OCI-LY7 (cell line): ENCODE measurements at regions not wholly inside any gene's neighbourhood (a gene's known extent, or its start where the extent isn't known, plus 50 kb on each side); places are given as distances from the start of the nearest gene placed in this dataset.
"Not testable (repeated sequence)": the region's sequence is repeated elsewhere in the genome, so short reads cannot be mapped to it uniquely, and the experiment has no call there.

Source experiments
- BruUV-seq: library from RNA; stranded (reverse); fragments of 400-500 nt; replicated peaks from 2 replicates; lab custom pipeline; 2021; lab: Mats Ljungman, UMichigan
- CTCF ChIA-PET: fragments of 300-600 bp; sonication (Branson Sonifier 250); formaldehyde crosslinking; loops from one replicate; lab custom pipeline; 2022; ENCODE audit warnings: antibody characterized with exemption; ENCODE audit not compliant: unreplicated experiment; lab: Charles Lee
- POLR2A ChIA-PET: fragments of 300-600 bp; sonication (Branson Sonifier 250); formaldehyde crosslinking; loops from one replicate; lab custom pipeline; 2022; ENCODE audit warnings: antibody characterized with exemption; lab: Charles Lee
- DNase-seq: peaks from one replicate; pipeline ENCODE4 v3.0.0-alpha.2; 2015; ENCODE audit warnings: low spot score
- H2AFZ ChIP-seq: fragments of 200-600 bp; sonication (generic), shearing (Covaris generic); 2 replicates; pipeline ENCODE4 v1.6.1; 2014; ENCODE audit warnings: mild to moderate bottlenecking, antibody characterized with exemption, low read length, moderate library complexity
- H3K27ac ChIP-seq: fragments of 200-600 bp; sonication (generic); 2 replicates; pipeline ENCODE4 v1.5.1; 2014; ENCODE audit warnings: mixed run types, low read depth, mild to moderate bottlenecking, moderate library complexity, low read length, inconsistent platforms; ENCODE audit not compliant: poor library complexity, severe bottlenecking
- H3K36me3 ChIP-seq: fragments of 200-600 bp; sonication (generic); 2 replicates; pipeline ENCODE4 v1.6.1; 2014; ENCODE audit warnings: mild to moderate bottlenecking, antibody characterized with exemption, low read length, moderate library complexity, mixed read lengths; ENCODE audit not compliant: insufficient read depth
- H3K4me1 ChIP-seq: fragments of 200-600 bp; sonication (generic); 2 replicates; pipeline ENCODE4 v1.5.1; 2014; ENCODE audit warnings: mild to moderate bottlenecking, low read length; ENCODE audit not compliant: insufficient read depth, poor library complexity, severe bottlenecking
- H3K4me2 ChIP-seq: fragments of 200-600 bp; sonication (generic); 2 replicates; pipeline ENCODE4 v1.6.1; 2014; ENCODE audit warnings: mild to moderate bottlenecking, low read length
- H3K4me3 ChIP-seq: fragments of 200-600 bp; sonication (generic); 2 replicates; pipeline ENCODE4 v1.5.1; 2014; ENCODE audit warnings: mild to moderate bottlenecking, low read depth, low read length; ENCODE audit not compliant: poor library complexity, severe bottlenecking
- H3K79me2 ChIP-seq: fragments of 200-600 bp; sonication (generic); 2 replicates; pipeline ENCODE4 v1.6.1; 2016; ENCODE audit warnings: low read depth, mild to moderate bottlenecking, low read length, moderate library complexity, mixed read lengths; ENCODE audit not compliant: insufficient read depth
- H3K9me2 ChIP-seq: fragments of 200-600 bp; sonication (generic); 2 replicates; pipeline ENCODE4 v1.6.1; 2016; ENCODE audit warnings: mild to moderate bottlenecking, low read length, mixed read lengths; ENCODE audit not compliant: insufficient read depth
- H3K9me3 ChIP-seq: fragments of 200-600 bp; sonication (generic); 2 replicates; pipeline ENCODE4 v1.6.1; 2014; ENCODE audit warnings: mild to moderate bottlenecking, mixed run types, low read length, mixed read lengths
- H4K20me1 ChIP-seq: fragments of 200-600 bp; sonication (generic); 2 replicates; pipeline ENCODE4 v1.6.1; 2014; ENCODE audit warnings: mild to moderate bottlenecking, antibody characterized with exemption, low read length, moderate library complexity, mixed read lengths; ENCODE audit not compliant: insufficient read depth
- EZH2phosphoT487 ChIP-seq: fragments of 200-600 bp; sonication (generic); IDR thresholded peaks from 2 replicates; pipeline ENCODE4 v1.6.1; 2018; ENCODE audit warnings: low read depth, borderline replicate concordance, mild to moderate bottlenecking, mixed run types, antibody characterized with exemption, low read length, moderate library complexity, mixed read lengths
- intact Hi-C: fragments of 100-400 bp; cut with micrococcal nuclease; formaldehyde crosslinking; loops from one replicate; pipeline ENCODE4 v1.10.0; 2022; ENCODE audit not compliant: unreplicated experiment
- TF ChIP-seq, protein P1 (sequence below): fragments of 200-600 bp; sonication (generic); conservative IDR thresholded peaks from 2 replicates; pipeline ENCODE4 v1.5.1; 2014; ENCODE audit warnings: mild to moderate bottlenecking, antibody characterized with exemption, low read length, moderate library complexity, mixed read lengths

DNA sequence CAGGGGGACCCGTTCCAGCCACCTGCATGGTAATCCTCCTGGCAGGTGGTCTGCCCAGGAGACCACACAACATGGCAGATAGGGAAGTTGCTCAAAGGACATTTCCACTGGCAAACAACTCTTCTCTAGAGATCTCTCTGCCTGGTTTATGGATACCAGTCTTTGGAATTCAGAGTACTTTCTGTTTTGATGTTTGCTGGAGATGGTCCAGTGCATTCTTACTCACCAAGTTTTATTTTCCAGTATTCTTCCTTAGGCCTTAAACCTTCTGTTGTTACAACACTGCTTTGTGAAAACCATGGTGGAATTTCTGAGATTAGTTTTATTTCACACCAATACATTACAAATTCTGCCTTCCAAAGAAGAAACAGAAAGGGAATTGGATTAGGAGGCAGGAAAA, 428.3 kb downstream of the FUT8 start:
- no peak for DNase-seq
- no peaks in the 10 kb centered on the region for H3K36me3 ChIP-seq
- H3K4me2 ChIP-seq, result no peak overlapping the region
- BruUV-seq, result no TSS peak
- no peaks in the 10 kb centered on the region for H4K20me1 ChIP-seq
- no peaks in the 10 kb centered on the region for H3K79me2 ChIP-seq
- H2AFZ ChIP-seq, result no peak overlapping the region
- H3K4me1 ChIP-seq, result no peaks in the 10 kb centered on the region
- H3K4me3 ChIP-seq, result no peak overlapping the region
- CTCF ChIA-PET, result no interaction called here
- POLR2A ChIA-PET, result no interaction called here
- no peak overlapping the region for H3K27ac ChIP-seq
- TF ChIP-seq, protein P1, sequence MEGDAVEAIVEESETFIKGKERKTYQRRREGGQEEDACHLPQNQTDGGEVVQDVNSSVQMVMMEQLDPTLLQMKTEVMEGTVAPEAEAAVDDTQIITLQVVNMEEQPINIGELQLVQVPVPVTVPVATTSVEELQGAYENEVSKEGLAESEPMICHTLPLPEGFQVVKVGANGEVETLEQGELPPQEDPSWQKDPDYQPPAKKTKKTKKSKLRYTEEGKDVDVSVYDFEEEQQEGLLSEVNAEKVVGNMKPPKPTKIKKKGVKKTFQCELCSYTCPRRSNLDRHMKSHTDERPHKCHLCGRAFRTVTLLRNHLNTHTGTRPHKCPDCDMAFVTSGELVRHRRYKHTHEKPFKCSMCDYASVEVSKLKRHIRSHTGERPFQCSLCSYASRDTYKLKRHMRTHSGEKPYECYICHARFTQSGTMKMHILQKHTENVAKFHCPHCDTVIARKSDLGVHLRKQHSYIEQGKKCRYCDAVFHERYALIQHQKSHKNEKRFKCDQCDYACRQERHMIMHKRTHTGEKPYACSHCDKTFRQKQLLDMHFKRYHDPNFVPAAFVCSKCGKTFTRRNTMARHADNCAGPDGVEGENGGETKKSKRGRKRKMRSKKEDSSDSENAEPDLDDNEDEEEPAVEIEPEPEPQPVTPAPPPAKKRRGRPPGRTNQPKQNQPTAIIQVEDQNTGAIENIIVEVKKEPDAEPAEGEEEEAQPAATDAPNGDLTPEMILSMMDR, result no peak
- TF ChIP-seq EZH2phosphoT487, result no peak
- no peaks in the 10 kb centered on the region for H3K9me3 ChIP-seq
- no peaks in the 10 kb centered on the region for H3K9me2 ChIP-seq
- intact Hi-C loops, result no loop called here

DNA sequence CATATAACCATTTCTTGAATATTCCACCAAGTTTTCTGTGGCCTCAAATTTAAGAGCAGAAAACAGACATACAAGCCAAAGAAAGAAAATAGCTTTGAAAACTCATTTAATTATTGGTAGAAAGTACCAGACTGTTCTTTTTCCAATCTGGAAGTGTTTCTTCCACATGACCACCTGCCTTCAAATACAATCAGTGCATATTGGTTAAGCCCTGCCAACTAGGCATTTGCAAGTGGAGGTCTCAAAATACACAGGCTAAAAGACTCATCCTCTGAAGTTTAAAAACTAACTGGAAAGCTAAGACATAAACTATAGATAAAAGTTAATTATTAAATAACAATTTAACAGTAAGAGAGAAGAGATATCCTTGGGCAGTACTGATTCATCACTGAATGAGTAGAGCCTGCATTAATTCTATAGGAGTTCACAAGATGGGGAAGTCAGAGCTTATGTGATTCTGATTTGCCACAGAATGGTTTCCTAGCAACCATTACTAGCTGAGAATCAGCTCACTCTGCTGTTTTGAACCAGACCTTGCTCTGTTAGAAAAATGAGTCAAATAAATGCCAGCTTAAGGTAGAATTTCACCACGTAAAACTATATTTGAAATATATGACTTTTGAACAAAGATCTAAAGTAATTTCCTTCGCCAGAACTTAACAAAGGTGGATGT, 433.8 kb downstream of the FUT8 start:
- H3K4me2 ChIP-seq, result no peak overlapping the region
- ChIA-PET POLR2A (interaction anchor here (0.7 kb wide), 2 partner anchors 278 to 522 kb away, joined by 3 to 4 read pairs; no protein-coding TSS in a partner anchor), CTCF (no interaction called here)
- no peaks in the 10 kb centered on the region for H3K79me2 ChIP-seq
- H3K9me3 ChIP-seq, result no peaks in the 10 kb centered on the region
- H3K36me3 ChIP-seq, result no peaks in the 10 kb centered on the region
- H3K4me1 ChIP-seq, result peaks cover 10% of the 10 kb centered on the region
- no peak overlapping the region for H2AFZ ChIP-seq
- TF ChIP-seq, protein P1, result no peak
- DNase-seq, result no peak
- intact Hi-C loops, result no loop called here
- no peak overlapping the region for H3K27ac ChIP-seq
- H4K20me1 ChIP-seq, result no peaks in the 10 kb centered on the region
- BruUV-seq, result no TSS peak
- H3K4me3 ChIP-seq, result no peak overlapping the region
- no peaks in the 10 kb centered on the region for H3K9me2 ChIP-seq

- Histone ChIP-seq H3K4me2 (no peak overlapping the region), H3K4me3 (no peak overlapping the region)
Observed at GRCh38 chr14:65847075-65847847, 434.7 kb downstream of the FUT8 start.

GRCh38 chr14:65847931-65848330, 435.4 kb downstream of the FUT8 start:
- intact Hi-C loops, POLR2A ChIA-PET, BruUV-seq: not testable (repeated sequence)

More at GRCh38 chr14:65847075-65847847, 434.7 kb downstream of the FUT8 start:
- intact Hi-C loops, result no loop called here
- CTCF ChIA-PET, result no interaction called here
- Histone ChIP-seq H3K27ac (no peak overlapping the region), H3K9me3 (no peaks in the 10 kb centered on the region), H3K36me3 (no peaks in the 10 kb centered on the region), H4K20me1 (no peaks in the 10 kb centered on the region), H2AFZ (peak overlapping the region; percentile 13; the same call in 1 of the 2 replicates), H3K9me2 (no peaks in the 10 kb centered on the region), H3K79me2 (no peaks in the 10 kb centered on the region), H3K4me1 (peaks cover 10% of the 10 kb centered on the region)
- peak; percentile 47 for DNase-seq
- POLR2A ChIA-PET, result interaction anchor here (0.7 kb wide), 2 partner anchors 52 to 277 kb away, joined by 3 to 4 read pairs; no protein-coding TSS in a partner anchor
- TF ChIP-seq EZH2phosphoT487, result no peak
- TF ChIP-seq, protein P1, result no peak
- BruUV-seq, result no TSS peak

More at GRCh38 chr14:65847931-65848330, 435.4 kb downstream of the FUT8 start:
- CTCF ChIA-PET, H3K79me2 ChIP-seq, H3K4me1 ChIP-seq, H3K4me2 ChIP-seq, H3K4me3 ChIP-seq, H3K36me3 ChIP-seq, DNase-seq, H3K9me2 ChIP-seq, H2AFZ ChIP-seq, H3K27ac ChIP-seq, H3K9me3 ChIP-seq, H4K20me1 ChIP-seq: not testable (repeated sequence)
